ENCODE measurements at regions not wholly inside any gene's neighbourhood (a gene's known extent, or its start where the extent isn't known, plus 50 kb on each side); places are given as distances from the start of the nearest gene placed in this dataset.

DNA sequence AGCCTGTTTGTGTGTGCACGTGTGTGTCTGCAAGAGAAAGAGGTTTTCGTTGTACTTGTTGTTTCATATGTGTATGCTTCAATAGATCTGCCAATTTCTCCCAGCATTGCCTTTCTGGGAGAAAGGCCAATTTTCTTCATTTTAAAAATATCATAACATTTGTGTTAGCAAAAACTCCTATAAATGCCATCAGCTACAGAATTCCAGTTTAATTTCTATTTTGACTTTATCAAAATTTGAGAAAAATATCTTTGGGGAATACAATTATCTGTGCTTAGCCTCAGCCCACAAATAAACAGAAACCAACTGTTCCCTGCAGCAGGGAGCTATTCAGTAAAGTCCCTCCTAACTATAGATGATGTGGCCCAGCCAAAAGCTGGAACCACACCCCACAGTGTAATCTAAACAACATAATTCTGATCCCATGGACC is 68.3 kb upstream of the MGMT start:
- no peaks in the 10 kb centered on the region for H4K20me1 ChIP-seq (replicated peaks; ENCODE audit: control insufficient read depth, extremely low read depth, insufficient read depth, low read length)
- CTCF ChIA-PET: no interaction called here
- DNase-seq (ENCODE audit: low read depth, low spot score) (no peak), FAIRE-seq (no peak)
- H3K9ac ChIP-seq (replicated peaks; ENCODE audit: extremely low read depth, insufficient read depth, low read length): no peak overlapping the region
- no peaks in the 10 kb centered on the region for H3K9me3 ChIP-seq (replicated peaks; ENCODE audit: control insufficient read depth, insufficient read depth, low read length)
- BruUV-seq (replicated peaks): no TSS peak
- no peaks in the 10 kb centered on the region for H3K4me1 ChIP-seq (ENCODE audit: control insufficient read depth, extremely low read depth, insufficient read depth, low read length)
- no peak overlapping the region for H3K4me2 ChIP-seq (ENCODE audit: insufficient read depth, low read length)
- dilution Hi-C loops (cut with MboI; ENCODE audit: extremely low pct_ligation_motif_present, low sequenced_read_pairs) (no loop called here), intact Hi-C loops (cut with micrococcal nuclease) (no loop called here)
- POLR2A ChIA-PET: no interaction called here
- H2AFZ ChIP-seq (ENCODE audit: low read depth, low read length): no peak overlapping the region
- no peaks in the 10 kb centered on the region for H3K27me3 ChIP-seq (ENCODE audit: control insufficient read depth in 2 of 2, insufficient read depth in 2 of 2, low read length in 2 of 2)
- H3K79me2 ChIP-seq (ENCODE audit: control insufficient read depth, insufficient read depth, low read length): no peaks in the 10 kb centered on the region
- no peak overlapping the region for H3K27ac ChIP-seq (ENCODE audit: insufficient read depth, low read depth, low read length)
- no peaks in the 10 kb centered on the region for H3K36me3 ChIP-seq (ENCODE audit: control insufficient read depth in 2 of 2, extremely low read depth in 1 of 2, insufficient read depth in 2 of 2, low read length in 2 of 2)
- TF ChIP-seq POLR2AphosphoS5 (IDR thresholded peaks at IDR 0.05; ENCODE audit: insufficient read depth, low read depth, low read length) (no peak), EZH2 (IDR thresholded peaks at IDR 0.05; ENCODE audit: borderline replicate concordance, low read depth, low read length, severe bottlenecking) (no peak), POLR2A (IDR thresholded peaks at IDR 0.05; ENCODE audit: low read depth, low read length) (no peak), GATA2 (IDR thresholded peaks at IDR 0.05; ENCODE audit: insufficient read depth, insufficient read length, low read depth, low read length) (no peak), FOS (IDR thresholded peaks at IDR 0.05; ENCODE audit: borderline replicate concordance, insufficient read depth, low read length) (no peak), CTCF (IDR thresholded peaks at IDR 0.05; ENCODE audit: extremely low read depth in 1 of 2, insufficient read depth in 1 of 2, low read depth in 1 of 2, low read length in 2 of 2) (no peak), JUN (IDR thresholded peaks at IDR 0.05; ENCODE audit: borderline replicate concordance, insufficient read depth, insufficient read length, low read depth) (no peak), MYC (IDR thresholded peaks at IDR 0.05; ENCODE audit: low read depth, low read length) (no peak)
- TF ChIP-seq, protein P1, sequence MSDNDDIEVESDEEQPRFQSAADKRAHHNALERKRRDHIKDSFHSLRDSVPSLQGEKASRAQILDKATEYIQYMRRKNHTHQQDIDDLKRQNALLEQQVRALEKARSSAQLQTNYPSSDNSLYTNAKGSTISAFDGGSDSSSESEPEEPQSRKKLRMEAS (IDR thresholded peaks at IDR 0.05; ENCODE audit: insufficient read depth, insufficient read length): no peak
- no peak overlapping the region for H3K4me3 ChIP-seq (replicated peaks in 1 of 3; ENCODE audit: insufficient read depth in 1 of 3, low read depth in 1 of 3, low read length in 3 of 3)
- no peaks in the 10 kb centered on the region for H3K9me1 ChIP-seq (replicated peaks; ENCODE audit: control insufficient read depth, extremely low read depth, insufficient read depth, low read length)
